SK-MEL-5 (cell line): ENCODE measurements at regions not wholly inside any gene's neighbourhood (a gene's known extent, or its start where the extent isn't known, plus 50 kb on each side); places are given as distances from the start of the nearest gene placed in this dataset.

Experiments used
- DNase-seq: peaks from one replicate; pipeline ENCODE4 v3.0.0-alpha.2; 2016; ENCODE audit warnings: low read depth, low spot score
- in situ Hi-C: cut with HindIII; loops from 2 replicates; pipeline ENCODE4 v1.10.0; 2016; ENCODE audit warnings: low sequenced_read_pairs, high pct_unique_total_duplicates, low pct_unique_long_range_greater_than_20kb

DNA sequence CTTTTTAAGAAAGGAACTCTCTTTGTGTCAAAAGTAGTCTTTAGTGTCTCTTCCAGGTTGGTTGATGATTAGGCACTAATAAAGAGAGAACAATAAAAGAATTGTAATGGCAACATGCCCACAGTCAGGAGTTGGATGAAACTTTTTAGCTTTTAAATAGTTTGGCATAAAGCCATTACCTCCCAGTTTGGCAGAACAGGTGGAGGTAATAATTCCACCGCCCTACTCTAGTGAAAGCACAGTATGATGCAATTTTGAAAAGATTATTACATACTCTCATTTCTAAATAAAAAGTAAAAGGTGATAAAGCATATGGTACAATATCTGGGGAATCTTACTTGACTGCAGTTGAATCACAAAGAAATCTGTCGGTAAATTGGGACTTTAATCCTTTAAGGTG, 497.6 kb downstream of the SUCLA2 start:
- in situ Hi-C loops = no loop called here
- no peak for DNase-seq

DNA sequence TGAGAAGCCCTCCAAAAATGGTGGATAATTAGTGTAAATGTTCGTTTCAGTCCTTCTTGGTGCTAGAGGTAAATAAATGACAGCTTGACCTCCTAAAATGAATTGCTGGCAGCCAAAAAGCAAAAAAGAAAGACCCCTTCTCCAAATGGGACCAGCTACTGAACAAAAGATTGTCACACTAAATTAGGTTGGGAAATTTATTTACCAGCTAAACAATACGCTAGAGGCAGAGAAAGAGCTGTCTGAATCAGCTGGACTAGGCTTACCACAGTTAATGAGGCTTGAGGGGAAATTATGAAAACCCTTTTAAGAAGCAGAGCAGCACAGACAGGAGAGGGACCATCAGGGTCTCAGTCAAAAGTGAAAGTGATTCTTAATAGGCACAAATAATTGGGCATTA, 498.9 kb downstream of the SUCLA2 start:
- in situ Hi-C loops = no loop called here
- DNase-seq = no peak

DNA sequence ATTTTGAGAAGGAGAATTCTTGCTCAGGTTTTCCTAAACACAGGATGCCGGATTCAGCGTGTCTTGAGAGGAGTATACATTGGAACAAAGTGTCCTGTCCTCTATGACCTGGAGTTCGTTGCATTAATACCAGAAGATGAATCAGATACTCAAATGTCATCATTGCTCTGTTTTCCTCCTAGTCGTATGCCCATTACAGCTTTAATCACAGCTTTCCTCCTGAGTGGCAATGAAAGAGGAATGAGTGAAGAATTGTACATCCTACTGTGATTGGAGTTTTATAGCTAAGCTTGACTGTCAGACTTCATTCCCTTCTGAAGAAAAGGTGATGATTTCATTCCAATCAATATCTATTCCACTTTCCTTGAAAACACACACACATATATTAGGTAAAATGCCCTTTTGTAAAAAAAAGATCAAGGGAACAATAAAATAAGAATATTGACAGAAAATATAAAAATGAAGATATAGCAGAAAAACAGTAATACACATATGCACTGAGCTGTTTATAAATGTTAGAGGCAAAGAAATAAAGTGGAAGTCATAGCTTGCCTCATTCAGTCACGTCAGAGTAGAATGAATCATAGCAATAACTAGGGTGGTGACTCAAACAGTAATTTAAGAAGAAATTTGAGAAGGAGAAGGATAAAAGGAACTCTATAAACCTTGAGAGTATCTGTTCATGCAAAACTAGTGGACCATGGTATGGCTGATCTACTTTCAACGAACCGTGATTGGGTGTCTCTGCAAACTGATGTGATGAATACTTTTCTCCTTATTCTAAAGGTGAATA, 501.5 kb downstream of the SUCLA2 start:
- DNase-seq = no peak
- in situ Hi-C loops = no loop called here

DNA sequence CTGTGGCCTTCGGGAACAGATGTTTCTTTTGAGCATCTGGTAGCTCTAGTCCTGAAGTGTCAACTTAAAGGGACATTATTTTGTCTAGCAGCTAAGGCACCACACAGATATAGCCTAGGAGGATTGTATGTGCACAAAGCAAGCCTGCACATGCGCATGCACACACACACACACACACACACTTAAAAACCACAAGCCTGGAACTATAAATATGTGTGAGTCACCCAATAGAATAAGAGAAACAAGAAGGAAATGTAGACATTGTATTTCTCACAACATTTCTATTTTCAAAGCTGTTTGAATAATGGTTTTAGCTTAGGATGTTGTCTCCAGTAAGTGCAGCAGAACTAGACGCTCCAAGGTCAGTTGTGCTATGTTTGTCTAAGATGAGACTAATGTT, 516.5 kb downstream of the SUCLA2 start:
- no peak for DNase-seq
- in situ Hi-C loops = no loop called here

DNA sequence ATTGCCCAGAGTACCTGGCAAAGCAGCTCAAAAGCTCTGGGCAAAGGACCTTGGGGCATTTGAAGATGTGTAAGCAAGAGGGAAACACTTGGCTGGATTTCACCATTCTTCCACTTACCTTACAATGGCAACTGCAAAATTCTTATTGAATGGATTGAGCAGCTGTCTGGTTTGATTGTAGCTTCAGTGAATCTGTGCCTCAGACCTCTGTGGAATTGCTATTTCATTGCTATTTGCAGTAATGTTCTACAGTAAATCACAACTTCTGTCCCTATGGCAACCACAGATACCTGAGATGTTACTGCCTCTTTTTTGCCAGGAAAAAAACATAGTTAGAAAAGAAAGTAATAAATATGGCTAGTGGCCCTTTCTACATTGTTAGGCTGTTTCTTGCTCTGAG, 519.5 kb downstream of the SUCLA2 start:
- in situ Hi-C loops = no loop called here
- DNase-seq = no peak

DNA sequence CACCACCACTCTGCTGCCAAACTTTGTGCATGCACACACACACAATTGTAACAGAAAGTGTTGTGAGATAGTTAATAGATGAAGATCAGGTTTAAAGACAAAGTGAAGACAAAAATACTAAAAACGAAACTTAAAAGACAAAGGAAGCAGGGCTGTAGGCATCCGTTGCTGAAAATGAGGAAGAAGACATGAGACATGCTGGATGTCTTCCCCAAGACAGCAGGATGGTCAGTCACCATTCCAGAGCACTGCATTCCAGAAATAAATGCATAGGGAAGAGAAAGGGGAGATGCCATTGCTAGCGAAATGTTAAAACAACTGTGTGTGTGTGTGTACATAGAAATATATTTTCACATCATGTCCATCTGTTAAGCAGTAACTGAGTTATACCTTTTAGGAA, 520.1 kb downstream of the SUCLA2 start:
- no peak for DNase-seq
- in situ Hi-C loops = no loop called here

DNA sequence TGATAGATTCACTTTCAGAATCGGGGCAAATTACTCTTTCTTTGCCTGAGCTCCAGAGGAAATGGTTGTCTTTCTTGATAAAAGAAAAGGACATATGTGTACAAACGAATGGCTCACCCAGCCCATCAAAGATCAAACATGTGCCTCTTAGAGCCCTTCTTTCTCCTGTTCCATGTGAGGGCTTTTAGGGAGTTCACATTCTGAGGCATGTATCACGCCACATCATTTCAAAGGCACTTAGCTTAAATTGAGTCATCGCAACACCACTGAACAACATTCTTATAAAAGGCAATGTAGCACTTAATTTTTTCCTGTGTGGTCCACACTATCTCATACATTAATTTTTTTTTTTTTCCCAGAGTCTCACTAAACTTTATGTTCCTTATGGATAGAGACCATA, 521.0 kb downstream of the SUCLA2 start:
- in situ Hi-C loops = no loop called here

DNA sequence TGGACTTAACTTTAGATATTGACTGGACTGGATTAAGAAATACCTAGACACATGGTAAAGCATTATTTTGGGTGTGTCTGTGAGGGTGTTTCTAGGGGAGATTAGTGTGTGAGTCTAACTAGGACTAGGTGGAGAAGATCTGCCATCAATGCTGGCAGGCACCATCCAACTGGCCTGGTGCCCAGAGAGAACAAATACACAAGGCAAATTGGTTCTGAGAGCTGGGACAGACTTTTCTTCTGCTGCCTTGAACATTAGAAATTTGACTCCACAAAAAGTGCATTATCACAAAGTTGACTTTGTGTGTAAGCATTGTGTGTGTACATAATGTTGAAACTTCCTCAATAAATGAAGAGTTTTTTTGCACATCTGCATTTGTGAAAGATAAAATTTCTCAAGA, 522.1 kb downstream of the SUCLA2 start:
- no peak for DNase-seq
- in situ Hi-C loops = no loop called here

More for the DNA sequence above, 521.0 kb downstream of the SUCLA2 start:
- no peak for DNase-seq

DNA sequence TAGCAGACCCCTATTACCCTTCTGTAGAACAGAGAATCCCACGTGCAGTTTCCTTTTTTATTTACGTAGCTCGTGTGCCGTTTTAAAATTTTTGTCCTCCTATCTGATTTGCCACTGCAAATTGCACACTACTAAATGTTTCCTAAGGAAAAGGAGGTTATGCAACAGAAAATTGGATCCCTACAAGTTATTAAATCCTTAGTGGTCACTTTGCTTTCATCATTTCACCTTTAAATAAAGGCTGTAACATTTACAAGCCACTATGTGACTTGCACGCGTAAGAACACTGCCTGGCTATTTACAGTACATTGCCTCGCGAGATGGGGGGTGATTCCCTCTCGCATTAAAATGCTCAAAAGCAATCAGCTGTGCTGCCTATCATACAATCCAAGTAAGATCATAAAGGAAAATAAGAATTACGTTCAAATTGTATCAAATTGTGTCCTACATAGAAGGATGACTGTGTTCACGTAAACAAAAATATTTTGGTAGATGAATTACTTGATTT, 525.6 kb downstream of the SUCLA2 start:
- in situ Hi-C loops = no loop called here
- no peak for DNase-seq

DNA sequence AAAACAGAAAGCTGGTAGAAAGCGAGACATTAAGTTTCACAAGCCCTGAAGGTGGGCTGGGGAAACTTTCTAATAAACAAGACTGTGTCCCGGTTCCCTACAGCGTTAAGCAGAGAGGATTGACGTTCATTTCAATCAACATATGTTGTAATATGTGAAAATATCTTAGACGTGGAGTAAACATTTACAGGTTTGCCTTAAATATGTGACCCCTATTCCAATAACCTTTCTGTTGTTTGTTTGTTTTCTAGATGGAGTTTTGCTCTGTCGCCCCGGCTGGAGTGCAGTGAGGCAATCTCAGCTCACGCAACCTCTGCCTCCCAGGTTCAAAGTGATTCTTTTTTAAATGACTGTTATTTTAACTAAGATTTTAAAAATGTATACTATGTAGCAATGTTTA, 526.2 kb downstream of the SUCLA2 start:
- in situ Hi-C loops = no loop called here
- no peak for DNase-seq

DNA sequence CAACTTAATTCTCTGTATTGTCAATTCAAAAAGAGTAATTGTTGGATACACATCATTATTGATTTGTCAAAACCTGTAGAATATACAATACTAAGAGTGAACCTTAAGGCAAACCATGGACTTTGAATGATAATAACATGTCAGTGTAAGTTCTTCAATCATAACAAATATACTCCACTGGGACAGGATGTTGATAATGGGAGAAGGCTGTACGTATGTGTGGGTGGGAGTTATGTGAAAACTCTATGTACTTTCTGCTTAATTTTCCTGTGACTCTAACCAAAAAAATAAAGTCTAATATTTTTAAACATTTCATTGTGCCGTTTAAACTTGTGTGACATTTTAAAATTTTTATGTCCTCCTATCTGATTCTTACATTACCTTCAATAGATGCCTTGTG, 526.7 kb downstream of the SUCLA2 start:
- in situ Hi-C loops = no loop called here
- no peak for DNase-seq

DNA sequence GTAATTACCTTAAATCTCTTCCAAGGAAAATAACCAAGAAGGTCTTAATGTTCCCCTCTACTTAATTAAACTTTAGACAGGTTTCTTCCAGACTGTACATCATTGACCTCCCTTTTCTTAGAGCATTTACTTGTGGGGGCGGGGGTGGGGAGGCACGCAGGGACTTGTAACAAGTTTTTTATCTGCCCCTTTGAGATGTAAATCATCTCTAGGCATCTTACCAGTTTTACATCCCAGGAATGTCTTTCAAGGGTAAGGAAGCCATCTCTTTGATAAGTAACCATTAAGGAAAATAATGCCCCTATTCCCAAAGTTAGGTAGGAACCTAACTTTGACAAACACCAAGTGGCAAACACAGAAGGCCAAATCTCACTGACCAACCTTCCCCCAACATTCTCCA, 528.6 kb downstream of the SUCLA2 start:
- in situ Hi-C loops = no loop called here

DNA sequence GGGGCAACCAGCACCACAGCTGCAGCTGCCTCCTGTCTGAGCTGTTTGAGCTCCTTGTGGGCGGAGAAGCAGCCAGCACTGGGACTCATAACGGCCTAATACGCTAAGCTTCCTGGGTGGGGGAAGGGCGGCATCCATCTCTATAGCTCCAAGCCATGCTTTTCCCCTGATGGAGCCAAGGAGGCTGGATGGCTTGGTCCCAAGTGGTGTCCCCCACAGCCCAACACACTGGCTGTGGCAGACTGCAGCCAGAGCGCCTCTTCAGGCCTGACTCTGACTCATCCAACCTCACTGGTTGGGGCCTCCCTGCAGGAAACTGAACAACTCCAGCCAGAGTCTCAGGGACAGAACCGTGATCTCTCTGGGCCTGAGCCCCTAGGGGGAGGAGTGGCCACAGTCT, 537.3 kb downstream of the SUCLA2 start:
- DNase-seq = no peak
- in situ Hi-C loops = no loop called here

More for the DNA sequence above, 528.6 kb downstream of the SUCLA2 start:
- DNase-seq = no peak

DNA sequence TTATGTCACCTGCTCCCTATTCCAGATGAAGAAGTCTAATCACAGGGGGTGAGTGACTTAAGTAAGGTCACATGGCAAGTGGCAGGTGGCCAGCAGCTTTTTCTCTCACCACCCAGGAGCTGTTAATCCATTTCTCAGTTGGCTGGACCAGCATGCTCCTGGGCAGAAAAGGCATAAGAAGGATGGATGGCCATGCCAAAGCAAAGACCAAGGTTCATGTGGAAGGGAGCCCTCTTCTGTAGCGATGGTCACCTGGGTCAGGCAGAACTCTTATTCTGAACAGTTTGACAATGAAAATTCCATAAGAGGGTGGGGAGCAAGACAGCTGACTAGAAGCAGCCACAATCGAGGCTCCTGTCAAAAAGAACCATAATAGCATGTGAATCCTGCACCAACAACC, 538.1 kb downstream of the SUCLA2 start:
- in situ Hi-C loops = no loop called here
- no peak for DNase-seq

DNA sequence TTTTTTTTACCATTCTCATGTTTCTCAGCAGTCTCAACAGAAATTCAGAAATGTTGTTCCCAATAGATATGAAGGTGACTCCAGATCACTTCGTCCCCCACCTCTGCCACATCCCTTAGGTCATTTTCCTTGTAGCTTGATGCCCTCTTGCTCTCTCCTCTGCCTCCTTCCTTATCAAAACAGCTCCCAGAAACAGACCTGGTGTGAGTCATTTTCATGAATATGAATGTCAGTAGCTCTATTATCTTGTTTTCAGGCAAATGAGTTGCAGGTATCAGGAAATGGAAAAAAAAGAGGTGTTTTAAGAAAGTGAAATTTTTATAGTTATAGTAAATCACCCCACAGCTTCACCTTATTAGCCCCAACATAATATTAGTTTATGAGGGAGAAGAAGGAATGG, 539.3 kb downstream of the SUCLA2 start:
- no peak for DNase-seq
- in situ Hi-C loops = no loop called here

DNA sequence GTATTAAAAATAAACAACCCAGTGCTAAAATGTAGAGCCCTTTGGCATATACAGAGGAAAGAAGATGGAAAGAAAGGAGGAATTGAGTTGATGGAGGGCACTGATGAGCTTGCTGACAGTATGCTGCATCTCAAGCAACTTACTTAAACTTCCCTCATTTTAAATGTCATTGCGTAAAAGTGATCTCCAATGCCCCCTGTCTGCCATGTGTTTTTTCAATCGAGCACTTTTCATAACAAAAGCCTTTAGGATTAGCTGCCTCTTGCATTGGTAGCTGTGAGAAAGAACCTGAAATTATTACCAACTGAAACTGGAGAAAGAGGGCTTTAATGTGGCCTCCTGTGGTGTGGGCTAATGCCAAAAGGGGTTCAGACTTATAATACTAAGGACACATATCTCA, 541.6 kb downstream of the SUCLA2 start:
- peak; percentile 47 for DNase-seq

DNA sequence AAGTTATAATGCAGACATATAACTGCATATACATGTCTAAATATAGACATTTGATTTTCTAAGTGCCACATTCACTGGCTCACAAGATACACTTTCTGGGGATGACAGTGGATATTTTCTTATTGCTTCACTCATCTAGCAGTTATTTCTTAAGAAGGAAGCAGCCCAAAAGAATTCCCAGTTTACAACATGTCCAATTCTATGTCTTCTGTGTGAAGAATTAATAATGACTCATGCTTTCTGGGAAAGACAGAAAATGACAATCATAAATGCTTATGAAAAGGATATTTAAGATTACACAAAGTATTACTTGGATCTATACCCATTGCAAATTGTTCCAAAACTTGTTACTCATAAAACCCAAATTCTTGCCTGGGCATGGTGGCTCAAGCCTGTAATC, 543.4 kb downstream of the SUCLA2 start:
- DNase-seq = no peak
- in situ Hi-C loops = no loop called here

More for the DNA sequence above, 541.6 kb downstream of the SUCLA2 start:
- in situ Hi-C loops = no loop called here

DNA sequence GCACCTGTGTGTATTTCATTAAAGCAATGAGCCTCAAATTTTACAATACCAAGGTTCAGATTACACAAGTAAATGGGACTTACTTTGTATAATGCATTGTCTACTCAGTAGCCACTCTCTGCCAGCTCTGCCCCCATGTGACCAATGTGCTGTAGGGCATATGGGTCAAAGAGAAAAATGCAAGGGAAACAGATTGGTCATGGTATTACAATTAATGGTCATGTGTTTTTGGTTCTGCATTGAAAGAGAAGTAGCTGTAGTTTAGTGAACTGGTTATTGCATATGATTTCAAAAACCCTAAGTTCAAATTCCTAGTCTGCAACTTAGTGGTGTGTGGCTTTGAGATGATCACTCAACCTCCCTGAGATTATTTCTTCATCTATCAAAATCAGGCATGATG, 545.4 kb downstream of the SUCLA2 start:
- peak; percentile 36 for DNase-seq
- in situ Hi-C loops = no loop called here

DNA sequence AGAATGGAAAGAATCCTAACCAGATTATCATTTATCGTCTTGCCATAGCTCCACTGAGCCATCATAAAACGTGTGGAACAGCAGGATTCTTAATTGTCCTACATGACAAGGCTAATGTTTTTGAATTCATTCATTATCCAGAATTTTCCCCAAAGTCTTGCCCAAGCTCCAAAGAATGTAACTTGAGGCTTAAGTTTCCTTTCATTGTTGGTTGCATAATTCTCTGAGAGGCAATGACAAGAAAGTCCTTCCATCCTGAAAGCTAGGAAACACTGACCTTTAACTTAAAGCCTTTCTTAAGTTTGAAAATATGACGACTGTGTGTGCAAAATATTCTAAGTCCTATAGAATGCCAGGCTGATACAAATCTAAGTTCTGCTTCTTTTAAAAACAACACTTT, 546.1 kb downstream of the SUCLA2 start:
- in situ Hi-C loops = no loop called here
- DNase-seq = no peak

DNA sequence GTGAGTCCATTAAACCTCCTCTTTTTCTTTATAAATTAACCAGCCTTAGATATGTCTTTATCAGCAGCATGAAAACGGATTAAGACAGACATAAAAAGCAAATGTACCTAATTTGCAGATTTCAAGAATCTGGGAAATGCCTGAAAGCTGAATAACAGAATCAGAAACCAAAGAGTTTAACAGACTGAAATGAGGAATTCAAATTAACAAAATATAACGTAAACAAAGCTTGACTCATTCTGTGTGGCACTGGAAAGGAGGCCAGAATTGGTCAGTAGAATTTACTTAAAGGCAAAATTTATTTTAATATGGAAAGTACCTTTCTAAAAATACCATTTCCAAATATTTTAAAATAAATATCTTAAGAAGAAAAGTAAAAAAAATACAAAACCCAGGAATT, 540.6 kb upstream of the HTR2A start:
- DNase-seq = no peak
- in situ Hi-C loops = no loop called here
